Type B pancreatic cell (in vitro differentiated cells): ENCODE measurements at regions not wholly inside any gene's neighbourhood (a gene's known extent, or its start where the extent isn't known, plus 50 kb on each side); places are given as distances from the start of the nearest gene placed in this dataset.

Experiments used
- DNase-seq: peaks from one replicate; pipeline ENCODE4 v3.0.0; 2021; ENCODE audit warnings: mixed read lengths; ENCODE audit not compliant: unreplicated experiment; ENCODE audit errors: extremely low spot score
- H3K27ac Mint-ChIP-seq: 2 replicates; pipeline ENCODE4 v1.8.0; 2021; ENCODE audit warnings: mild to moderate bottlenecking, mixed read lengths
- H3K27me3 Mint-ChIP-seq: 2 replicates; pipeline ENCODE4 v1.8.0; 2021; ENCODE audit warnings: mixed read lengths
- H3K36me3 Mint-ChIP-seq: 2 replicates; pipeline ENCODE4 v1.8.0; 2021; ENCODE audit warnings: mixed read lengths
- H3K4me1 Mint-ChIP-seq: one replicate; pipeline ENCODE4 v1.8.0; 2021; ENCODE audit warnings: mixed read lengths; ENCODE audit not compliant: unreplicated experiment
- H3K4me3 Mint-ChIP-seq: 2 replicates; pipeline ENCODE4 v1.8.0; 2021; ENCODE audit warnings: mild to moderate bottlenecking, mixed read lengths
- H3K9me3 Mint-ChIP-seq: 2 replicates; pipeline ENCODE4 v1.8.0; 2021; ENCODE audit warnings: mixed read lengths
- TF ChIP-seq, protein P1 (sequence below): fragments of 200-600 bp; sonication (generic); conservative IDR thresholded peaks from 2 replicates; pipeline ENCODE4 v1.5.0; 2021; ENCODE audit warnings: antibody characterized with exemption, mild to moderate bottlenecking

DNA sequence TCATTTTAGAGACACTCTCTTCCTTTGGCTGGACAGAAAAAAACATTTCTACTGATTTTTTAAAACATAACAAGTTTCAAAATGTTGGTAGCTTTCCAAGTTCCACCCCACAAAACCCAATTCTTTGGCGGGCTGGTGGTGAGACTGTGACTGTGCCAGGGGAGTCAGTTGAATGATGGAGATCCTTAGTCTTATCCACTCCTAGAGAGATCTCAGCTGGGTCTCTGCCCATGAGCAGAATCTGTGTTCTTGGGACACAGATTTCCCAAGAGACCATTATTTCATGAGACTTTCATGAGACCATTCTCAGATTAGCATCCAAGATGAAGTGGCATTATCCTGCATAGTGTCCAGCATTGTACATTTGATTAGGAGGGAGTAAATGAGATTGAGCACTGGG is 135.1 kb upstream of the NPHP3 start:
- Mint-ChIP-seq H3K4me3 (no peak overlapping the region), H3K9me3 (no peaks in the 10 kb centered on the region), H3K27me3 (no peaks in the 10 kb centered on the region), H3K4me1 (no peaks in the 10 kb centered on the region), H3K36me3 (no peaks in the 10 kb centered on the region), H3K27ac (no peak overlapping the region)
- no peak for DNase-seq
- TF ChIP-seq, protein P1, sequence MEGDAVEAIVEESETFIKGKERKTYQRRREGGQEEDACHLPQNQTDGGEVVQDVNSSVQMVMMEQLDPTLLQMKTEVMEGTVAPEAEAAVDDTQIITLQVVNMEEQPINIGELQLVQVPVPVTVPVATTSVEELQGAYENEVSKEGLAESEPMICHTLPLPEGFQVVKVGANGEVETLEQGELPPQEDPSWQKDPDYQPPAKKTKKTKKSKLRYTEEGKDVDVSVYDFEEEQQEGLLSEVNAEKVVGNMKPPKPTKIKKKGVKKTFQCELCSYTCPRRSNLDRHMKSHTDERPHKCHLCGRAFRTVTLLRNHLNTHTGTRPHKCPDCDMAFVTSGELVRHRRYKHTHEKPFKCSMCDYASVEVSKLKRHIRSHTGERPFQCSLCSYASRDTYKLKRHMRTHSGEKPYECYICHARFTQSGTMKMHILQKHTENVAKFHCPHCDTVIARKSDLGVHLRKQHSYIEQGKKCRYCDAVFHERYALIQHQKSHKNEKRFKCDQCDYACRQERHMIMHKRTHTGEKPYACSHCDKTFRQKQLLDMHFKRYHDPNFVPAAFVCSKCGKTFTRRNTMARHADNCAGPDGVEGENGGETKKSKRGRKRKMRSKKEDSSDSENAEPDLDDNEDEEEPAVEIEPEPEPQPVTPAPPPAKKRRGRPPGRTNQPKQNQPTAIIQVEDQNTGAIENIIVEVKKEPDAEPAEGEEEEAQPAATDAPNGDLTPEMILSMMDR = no peak

DNA sequence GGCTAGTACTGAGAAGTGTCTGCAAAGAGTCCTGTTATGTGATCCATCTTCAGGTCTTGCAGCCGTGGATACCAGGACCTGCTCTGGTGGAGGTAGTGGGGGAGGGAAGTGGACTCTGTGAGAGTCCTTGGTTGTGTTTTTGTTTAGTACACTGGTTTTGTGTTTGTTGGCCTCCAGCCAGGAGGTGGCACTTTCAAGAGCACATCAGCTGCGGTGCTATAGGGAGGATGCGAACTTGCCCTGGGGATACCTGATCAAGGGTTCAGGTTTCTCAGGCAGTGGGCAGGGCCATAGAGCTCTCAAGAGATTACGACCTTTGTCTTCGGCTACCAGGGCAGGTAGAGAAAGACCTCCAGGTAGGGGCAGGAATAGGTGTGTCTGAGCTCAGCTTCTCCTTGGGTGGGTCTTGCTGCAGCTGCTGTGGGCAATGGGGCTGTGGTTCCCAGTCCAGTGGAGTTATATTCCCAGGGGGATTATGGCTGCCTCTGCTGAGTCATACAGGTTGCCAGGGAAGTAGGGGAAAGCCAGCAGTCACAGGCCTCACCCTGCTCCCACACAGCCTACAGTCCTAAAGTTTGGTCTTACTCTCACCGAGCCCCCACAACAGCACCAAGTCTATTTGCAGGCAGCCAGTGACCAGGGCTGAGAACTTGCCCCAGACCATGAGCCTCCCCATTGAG is 132.8 kb upstream of the NPHP3 start:
- no peaks in the 10 kb centered on the region for H3K36me3 Mint-ChIP-seq
- H3K27me3 Mint-ChIP-seq = no peaks in the 10 kb centered on the region
- DNase-seq = no peak
- no peak overlapping the region for H3K27ac Mint-ChIP-seq
- TF ChIP-seq, protein P1 = no peak
- no peaks in the 10 kb centered on the region for H3K4me1 Mint-ChIP-seq
- peaks cover 5% of the 10 kb centered on the region for H3K9me3 Mint-ChIP-seq
- no peak overlapping the region for H3K4me3 Mint-ChIP-seq

DNA sequence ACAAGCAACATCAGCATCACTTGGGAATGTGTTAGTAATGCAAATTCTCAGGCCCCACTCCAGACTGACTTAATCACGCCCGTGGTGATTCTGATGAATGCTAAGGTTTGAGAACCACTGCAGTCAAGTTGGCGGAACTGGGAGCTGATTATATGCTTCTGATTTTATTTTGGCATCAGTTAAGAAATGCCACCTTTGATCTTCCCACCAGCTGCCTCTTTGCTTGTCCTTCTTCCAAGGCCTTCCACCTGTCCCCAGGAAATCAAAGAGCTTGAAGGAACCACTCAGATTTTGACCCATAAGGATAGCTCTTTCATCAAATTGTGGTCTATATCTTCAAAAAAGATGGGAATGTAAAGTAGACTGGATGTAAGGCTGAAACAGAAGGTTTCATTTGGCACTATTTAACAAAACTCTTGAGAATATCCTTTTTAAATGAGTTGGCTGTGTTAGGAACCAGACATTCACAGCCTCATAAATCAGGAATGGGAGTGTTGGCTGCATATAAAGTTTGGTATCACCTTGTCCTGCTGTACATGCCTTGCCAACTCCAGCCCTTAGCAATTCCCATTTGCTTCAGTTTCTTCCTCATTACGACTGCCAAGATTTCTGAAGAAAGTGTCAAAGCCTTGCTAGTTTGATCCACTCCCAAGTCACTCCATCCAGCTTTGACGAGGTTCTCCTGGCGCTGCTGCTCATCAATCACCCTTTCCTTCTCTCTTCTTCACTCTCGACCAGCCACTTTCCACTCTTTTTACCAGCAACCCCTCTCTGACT is 125.8 kb upstream of the NPHP3 start:
- TF ChIP-seq, protein P1 = no peak
- Mint-ChIP-seq H3K27me3 (no peaks in the 10 kb centered on the region), H3K4me1 (no peaks in the 10 kb centered on the region), H3K9me3 (peaks cover 5% of the 10 kb centered on the region), H3K36me3 (no peaks in the 10 kb centered on the region), H3K27ac (no peak overlapping the region), H3K4me3 (no peak overlapping the region)
- DNase-seq = no peak

DNA sequence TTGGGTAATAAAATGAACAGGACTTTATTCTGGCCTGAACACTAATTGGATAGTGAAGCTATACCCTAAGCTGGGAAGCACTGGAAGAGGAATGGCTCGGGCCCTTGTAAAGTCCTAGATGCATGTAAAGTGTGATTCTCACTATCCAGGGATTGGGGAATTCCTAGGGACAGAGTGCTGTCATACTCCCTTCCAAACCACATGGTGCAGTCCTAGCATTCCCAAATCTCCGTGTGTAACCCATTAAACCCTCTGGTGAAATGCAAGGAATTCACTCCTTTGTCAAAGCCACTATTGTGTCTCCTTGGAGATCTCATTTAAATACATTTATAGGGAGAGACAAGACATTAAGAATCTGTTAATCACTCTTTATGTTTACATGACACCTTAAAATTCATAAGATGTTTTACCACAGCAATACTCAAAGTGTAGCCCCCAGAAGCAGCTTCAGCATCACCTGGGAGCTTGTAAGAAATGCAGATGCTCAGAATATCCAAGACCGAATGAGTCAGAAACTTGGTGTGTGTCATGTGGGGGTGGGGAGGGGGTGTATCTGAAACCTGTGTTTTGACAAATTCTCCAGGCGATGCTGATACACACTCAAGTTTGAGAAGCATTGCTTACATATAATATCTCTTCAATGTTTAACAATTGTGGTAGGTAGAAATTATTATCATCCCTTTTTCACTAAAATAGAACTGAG is 121.8 kb upstream of the NPHP3 start:
- H3K4me3 Mint-ChIP-seq = no peak overlapping the region
- H3K4me1 Mint-ChIP-seq = no peaks in the 10 kb centered on the region
- TF ChIP-seq, protein P1 = no peak
- no peak overlapping the region for H3K27ac Mint-ChIP-seq
- no peak for DNase-seq
- H3K27me3 Mint-ChIP-seq = peaks cover 3% of the 10 kb centered on the region
- no peaks in the 10 kb centered on the region for H3K9me3 Mint-ChIP-seq
- H3K36me3 Mint-ChIP-seq = no peaks in the 10 kb centered on the region

DNA sequence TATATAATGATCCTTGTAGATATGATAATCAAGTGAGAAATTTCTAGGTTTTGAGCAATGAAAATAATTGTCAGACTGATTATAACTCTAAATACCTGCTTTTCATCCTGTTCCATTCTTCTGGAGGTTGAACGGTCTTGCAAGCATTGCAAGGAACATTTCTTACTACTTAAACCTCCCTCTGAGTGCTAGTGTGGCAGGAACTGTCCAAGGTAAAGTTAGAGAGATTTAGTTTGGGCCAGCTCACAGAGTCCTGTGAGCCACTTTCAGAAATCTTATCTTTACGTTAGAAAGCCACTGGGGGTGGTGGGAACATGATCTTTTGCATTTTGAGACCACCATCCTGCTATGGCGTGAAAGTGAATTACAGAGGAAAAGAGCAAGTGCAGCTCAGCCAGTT is 121.1 kb upstream of the NPHP3 start:
- no peak for DNase-seq
- Mint-ChIP-seq H3K4me3 (no peak overlapping the region), H3K27me3 (peaks cover 3% of the 10 kb centered on the region), H3K36me3 (no peaks in the 10 kb centered on the region), H3K4me1 (no peaks in the 10 kb centered on the region), H3K27ac (no peak overlapping the region), H3K9me3 (no peaks in the 10 kb centered on the region)
- TF ChIP-seq, protein P1 = no peak
